ENCODE measurements at regions not wholly inside any gene's neighbourhood (a gene's known extent, or its start where the extent isn't known, plus 50 kb on each side); places are given as distances from the start of the nearest gene placed in this dataset.

DNA sequence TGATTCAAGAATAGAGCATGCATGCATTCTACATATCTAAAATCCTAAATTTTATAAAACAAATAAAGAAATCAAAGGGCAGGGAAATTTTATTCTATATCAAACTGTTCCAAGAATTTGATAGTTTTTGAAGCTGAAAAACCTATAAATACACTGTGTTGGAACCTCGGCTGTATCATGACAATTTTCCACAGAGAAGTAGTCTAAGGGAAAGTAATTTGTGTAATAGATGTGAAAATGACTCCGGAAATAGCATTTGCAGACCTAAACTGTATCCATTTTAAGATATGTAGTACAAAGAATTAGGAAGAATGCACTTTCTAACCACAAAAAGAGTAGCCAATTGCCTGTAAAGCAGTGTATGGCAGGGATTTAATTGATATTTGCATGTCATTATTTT is 112.5 kb upstream of the WDR17 start:
- H3K27ac Mint-ChIP-seq = no peak overlapping the region
- H3K36me3 Mint-ChIP-seq (ENCODE audit: low read depth) = no peaks in the 10 kb centered on the region
- H3K4me1 Mint-ChIP-seq = no peaks in the 10 kb centered on the region
- no peaks in the 10 kb centered on the region for H3K27me3 Mint-ChIP-seq (ENCODE audit: low read depth)
- no peak overlapping the region for H3K4me3 Mint-ChIP-seq
- TF ChIP-seq, protein P1, sequence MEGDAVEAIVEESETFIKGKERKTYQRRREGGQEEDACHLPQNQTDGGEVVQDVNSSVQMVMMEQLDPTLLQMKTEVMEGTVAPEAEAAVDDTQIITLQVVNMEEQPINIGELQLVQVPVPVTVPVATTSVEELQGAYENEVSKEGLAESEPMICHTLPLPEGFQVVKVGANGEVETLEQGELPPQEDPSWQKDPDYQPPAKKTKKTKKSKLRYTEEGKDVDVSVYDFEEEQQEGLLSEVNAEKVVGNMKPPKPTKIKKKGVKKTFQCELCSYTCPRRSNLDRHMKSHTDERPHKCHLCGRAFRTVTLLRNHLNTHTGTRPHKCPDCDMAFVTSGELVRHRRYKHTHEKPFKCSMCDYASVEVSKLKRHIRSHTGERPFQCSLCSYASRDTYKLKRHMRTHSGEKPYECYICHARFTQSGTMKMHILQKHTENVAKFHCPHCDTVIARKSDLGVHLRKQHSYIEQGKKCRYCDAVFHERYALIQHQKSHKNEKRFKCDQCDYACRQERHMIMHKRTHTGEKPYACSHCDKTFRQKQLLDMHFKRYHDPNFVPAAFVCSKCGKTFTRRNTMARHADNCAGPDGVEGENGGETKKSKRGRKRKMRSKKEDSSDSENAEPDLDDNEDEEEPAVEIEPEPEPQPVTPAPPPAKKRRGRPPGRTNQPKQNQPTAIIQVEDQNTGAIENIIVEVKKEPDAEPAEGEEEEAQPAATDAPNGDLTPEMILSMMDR (IDR thresholded peaks at IDR 0.05; ENCODE audit: unreplicated experiment in 3 of 3) = no peak
- no peaks in the 10 kb centered on the region for H3K9me3 Mint-ChIP-seq

DNA sequence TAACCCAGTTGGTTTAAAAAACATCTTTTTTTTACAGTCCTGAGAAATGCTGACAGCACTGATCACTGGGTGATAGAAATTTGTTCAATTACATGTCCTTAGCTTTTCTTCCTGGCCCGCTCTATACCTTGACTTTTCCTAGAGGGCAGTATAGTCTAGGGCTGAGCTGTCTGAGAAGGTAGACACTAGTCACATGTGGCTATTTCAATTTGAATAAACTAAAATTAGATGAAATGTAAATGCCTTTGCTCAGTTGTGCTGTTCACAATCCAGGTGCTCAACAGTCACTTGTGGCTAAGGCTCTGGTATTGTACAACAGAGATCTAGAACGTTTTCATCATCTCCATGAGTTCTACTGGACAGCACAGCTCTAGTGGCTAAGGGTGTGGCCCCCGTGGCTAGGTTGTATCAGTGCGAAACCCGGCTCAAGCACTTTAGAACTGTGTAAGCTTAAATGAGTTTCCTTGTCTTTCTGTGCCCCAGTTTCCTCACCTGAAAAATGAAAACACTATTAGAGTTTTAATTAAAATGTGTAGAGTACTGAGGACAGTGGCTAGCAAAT is 111.6 kb upstream of the WDR17 start:
- Mint-ChIP-seq H3K27ac (no peak overlapping the region), H3K4me1 (no peaks in the 10 kb centered on the region), H3K4me3 (no peak overlapping the region), H3K9me3 (no peaks in the 10 kb centered on the region), H3K27me3 (ENCODE audit: low read depth) (no peaks in the 10 kb centered on the region), H3K36me3 (ENCODE audit: low read depth) (no peaks in the 10 kb centered on the region)
- TF ChIP-seq, protein P1 (IDR thresholded peaks at IDR 0.05; ENCODE audit: unreplicated experiment in 3 of 3) = no peak

DNA sequence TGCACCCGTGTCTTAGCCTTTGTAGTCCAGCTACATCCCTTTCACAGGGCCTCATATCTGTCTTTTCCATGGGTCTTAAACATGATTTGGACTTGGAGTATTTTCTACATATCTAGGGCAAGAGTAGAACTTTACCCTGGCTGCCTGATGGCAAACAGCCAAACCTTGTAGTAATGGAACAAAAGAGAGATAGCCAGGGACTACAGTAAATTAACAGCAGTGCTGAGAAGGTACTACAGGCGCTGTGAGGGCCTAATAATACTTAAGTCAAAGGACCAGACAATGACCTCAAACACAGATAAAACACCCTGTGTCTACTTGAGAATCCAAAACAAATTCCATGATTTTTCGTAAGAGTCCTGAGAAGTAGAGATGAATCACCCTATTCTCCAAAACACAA is 111.0 kb upstream of the WDR17 start:
- no peaks in the 10 kb centered on the region for H3K4me1 Mint-ChIP-seq
- TF ChIP-seq, protein P1 (IDR thresholded peaks at IDR 0.05; ENCODE audit: unreplicated experiment in 3 of 3) = no peak
- H3K27ac Mint-ChIP-seq = no peak overlapping the region
- no peak overlapping the region for H3K4me3 Mint-ChIP-seq
- no peaks in the 10 kb centered on the region for H3K27me3 Mint-ChIP-seq (ENCODE audit: low read depth)
- no peaks in the 10 kb centered on the region for H3K36me3 Mint-ChIP-seq (ENCODE audit: low read depth)
- no peaks in the 10 kb centered on the region for H3K9me3 Mint-ChIP-seq

DNA sequence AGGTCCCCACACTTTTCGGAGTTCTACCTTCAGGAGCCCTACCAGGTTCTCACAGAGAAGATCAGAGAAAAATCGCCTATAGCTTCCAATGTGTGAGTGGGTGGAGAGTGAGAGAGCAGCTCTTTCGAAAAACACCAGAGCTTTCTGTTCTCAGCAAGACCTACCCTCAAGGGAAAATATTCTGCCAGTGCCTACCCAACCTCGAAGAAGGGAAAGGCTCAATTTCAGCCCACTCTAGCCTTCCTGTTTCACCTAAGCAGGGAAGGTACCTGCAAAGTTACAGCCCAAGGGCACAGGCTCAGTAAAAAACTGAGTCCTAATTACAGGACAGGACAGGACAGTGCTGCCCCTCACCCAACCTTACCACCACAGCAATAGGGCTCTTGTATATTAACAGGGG is 104.0 kb upstream of the WDR17 start:
- Mint-ChIP-seq H3K27ac (no peak overlapping the region), H3K9me3 (no peaks in the 10 kb centered on the region), H3K4me3 (no peak overlapping the region), H3K27me3 (ENCODE audit: low read depth) (no peaks in the 10 kb centered on the region), H3K4me1 (no peaks in the 10 kb centered on the region), H3K36me3 (ENCODE audit: low read depth) (no peaks in the 10 kb centered on the region)
- TF ChIP-seq, protein P1 (IDR thresholded peaks at IDR 0.05; ENCODE audit: unreplicated experiment in 3 of 3) = no peak

DNA sequence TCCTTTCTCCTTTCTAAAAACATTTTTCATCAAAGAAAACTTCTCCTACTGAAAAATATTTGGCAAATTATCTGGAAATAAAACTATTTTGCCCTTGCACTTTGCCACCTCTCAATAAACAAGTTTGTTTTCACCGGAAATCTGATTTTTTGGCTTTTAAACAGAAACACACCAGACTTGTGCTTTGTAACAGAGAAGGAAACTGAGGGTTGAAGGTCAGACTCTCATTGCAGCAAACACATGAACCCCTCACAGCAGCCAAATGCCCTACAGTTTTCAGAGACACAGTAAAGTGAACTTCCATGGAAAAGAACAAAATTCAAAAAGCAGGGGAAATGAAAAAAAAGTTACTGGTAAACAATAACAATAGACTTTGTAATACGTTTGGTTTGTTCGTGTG is 95.6 kb upstream of the WDR17 start:
- no peaks in the 10 kb centered on the region for H3K27me3 Mint-ChIP-seq (ENCODE audit: low read depth)
- no peaks in the 10 kb centered on the region for H3K36me3 Mint-ChIP-seq (ENCODE audit: low read depth)
- H3K4me1 Mint-ChIP-seq = no peaks in the 10 kb centered on the region
- peaks cover 7% of the 10 kb centered on the region for H3K9me3 Mint-ChIP-seq
- TF ChIP-seq, protein P1 (IDR thresholded peaks at IDR 0.05; ENCODE audit: unreplicated experiment in 3 of 3) = no peak
- no peak overlapping the region for H3K27ac Mint-ChIP-seq
- no peak overlapping the region for H3K4me3 Mint-ChIP-seq

DNA sequence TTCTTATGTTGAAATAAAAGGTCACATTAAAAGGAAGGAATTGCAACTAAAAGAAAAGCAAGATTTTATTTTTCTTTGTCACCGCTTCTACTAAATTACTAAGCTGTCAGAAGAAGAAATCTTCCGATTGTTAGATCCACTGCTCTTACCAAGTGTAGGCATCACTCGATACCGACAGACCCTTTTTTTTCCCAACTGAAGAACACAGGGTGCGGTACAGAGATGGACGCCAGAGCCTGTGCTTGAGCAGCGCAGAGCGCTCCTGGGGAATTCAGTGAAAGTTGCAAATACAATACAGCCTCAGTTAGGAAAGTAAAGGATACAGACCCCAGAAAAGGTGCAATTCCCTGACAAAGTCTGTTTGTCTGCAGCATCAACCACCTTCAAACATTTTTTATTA is 94.9 kb upstream of the WDR17 start:
- Mint-ChIP-seq H3K4me3 (no peak overlapping the region), H3K4me1 (no peaks in the 10 kb centered on the region), H3K36me3 (ENCODE audit: low read depth) (no peaks in the 10 kb centered on the region), H3K9me3 (peaks cover 7% of the 10 kb centered on the region), H3K27ac (no peak overlapping the region), H3K27me3 (ENCODE audit: low read depth) (no peaks in the 10 kb centered on the region)
- TF ChIP-seq, protein P1 (IDR thresholded peaks at IDR 0.05; ENCODE audit: unreplicated experiment in 3 of 3) = no peak

Measured in nephron (organoid).